ENCODE measurements at regions not wholly inside any gene's neighbourhood (a gene's known extent, or its start where the extent isn't known, plus 50 kb on each side); places are given as distances from the start of the nearest gene placed in this dataset.

DNA sequence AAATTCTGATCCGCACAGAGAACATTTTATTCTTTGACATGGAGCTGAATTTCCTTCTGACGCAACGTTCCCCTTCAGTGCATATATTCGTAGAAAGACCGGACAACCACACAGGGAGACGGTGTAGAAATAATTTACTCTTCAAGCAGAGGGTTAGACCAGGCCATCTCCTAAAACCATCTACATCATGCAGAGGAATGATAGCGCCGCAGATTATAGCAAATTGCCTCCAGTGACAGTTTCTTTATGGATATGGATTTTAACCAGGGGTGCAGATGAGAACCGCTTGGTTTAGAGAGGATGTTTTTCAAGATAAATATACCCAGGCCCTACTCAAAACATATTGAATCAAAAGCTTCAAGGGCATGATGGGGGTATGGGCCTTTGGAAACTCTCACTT lies 759.3 kb upstream of the AUTS2 start:
- Histone ChIP-seq H3K4me1 (replicated peaks in 1 of 4; ENCODE audit: control insufficient read depth in 3 of 4, insufficient read depth in 4 of 4, low read length in 3 of 4) (no peaks in the 10 kb centered on the region), H3K56ac (replicated peaks; ENCODE audit: insufficient read length, low read depth, low read length) (no peak overlapping the region), H4K91ac (replicated peaks; ENCODE audit: insufficient read length, low read length) (no peak overlapping the region), H2BK15ac (ENCODE audit: low read length) (no peak overlapping the region), H3K36me3 (ENCODE audit: control insufficient read depth in 2 of 4, insufficient read depth in 4 of 4, low read length in 3 of 4) (no peaks in the 10 kb centered on the region), H2BK5ac (ENCODE audit: low read depth, low read length) (no peak overlapping the region), H4K8ac (ENCODE audit: extremely low read depth, insufficient read depth, low read length) (no peak overlapping the region), H3K23me2 (ENCODE audit: low read depth, low read length) (no peaks in the 10 kb centered on the region), H2BK12ac (ENCODE audit: low read depth, low read length) (no peak overlapping the region), H2AK5ac (ENCODE audit: low read depth, low read length) (no peak overlapping the region), H2AFZ (ENCODE audit: low read length) (no peak overlapping the region), H3K79me1 (ENCODE audit: low read depth, low read length) (no peaks in the 10 kb centered on the region), H3K4me3 (ENCODE audit: extremely low read depth in 1 of 4, insufficient read depth in 2 of 4, low read depth in 3 of 4, low read length in 4 of 4) (no peak overlapping the region), H2BK120ac (replicated peaks; ENCODE audit: low read depth, low read length) (no peak overlapping the region), H3K9ac (replicated peaks in 1 of 4; ENCODE audit: extremely low read depth in 1 of 4, low read depth in 3 of 4, low read length in 3 of 4) (no peak overlapping the region), H4K20me1 (replicated peaks in 1 of 2; ENCODE audit: control insufficient read depth in 1 of 2, insufficient read depth in 2 of 2, low read length in 2 of 2) (no peaks in the 10 kb centered on the region), H3K18ac (ENCODE audit: extremely low read depth, low read length) (no peak overlapping the region), H3K23ac (ENCODE audit: insufficient read length) (no peak overlapping the region), H3K14ac (ENCODE audit: insufficient read length) (no peak overlapping the region), H2BK20ac (ENCODE audit: low read length) (no peak overlapping the region), H3K4ac (replicated peaks; ENCODE audit: insufficient read length, low read depth, low read length) (no peak overlapping the region), H3K27me3 (replicated peaks in 1 of 4; ENCODE audit: control insufficient read depth in 3 of 4, extremely low read depth in 1 of 4, insufficient read depth in 3 of 4, low read length in 3 of 4) (no peaks in the 10 kb centered on the region), H3K4me2 (ENCODE audit: insufficient read depth in 1 of 2, low read depth in 2 of 2, low read length in 2 of 2) (no peak overlapping the region), H3K27ac (ENCODE audit: low read depth, low read length) (no peak overlapping the region), H3K79me2 (ENCODE audit: control insufficient read depth in 1 of 2, insufficient read depth in 2 of 2, low read length in 2 of 2) (no peaks in the 10 kb centered on the region), H3K9me3 (ENCODE audit: insufficient read depth in 2 of 2, low read depth in 1 of 2, low read length in 1 of 2) (no peaks in the 10 kb centered on the region), H4K5ac (ENCODE audit: insufficient read length, low read depth, low read length) (no peak overlapping the region)
- WGBS, 2 experiments (ENCODE audit: extremely low coverage in 1 of 2, insufficient coverage in 1 of 2, insufficient read length in 1 of 2, insufficient replicate concordance in 2 of 2, low coverage in 1 of 2, low lambda C conversion rate in 2 of 2, missing lambda C conversion rate in 1 of 2), result 94% methylated on average over 9 of the region's 9 CpGs; no CpG with 5 or more reads in 1 of the 2 experiments
- DNase-seq (ENCODE audit: low read depth in 1 of 2, low spot score in 2 of 2) (no peak), FAIRE-seq (no peak)
- CTCF ChIA-PET (ENCODE audit: partially characterized antibody), result no interaction called here
- TF ChIP-seq CEBPB (IDR thresholded peaks at IDR 0.05; ENCODE audit: low read depth, low read length), result no peak
- TF ChIP-seq KDM1A (IDR thresholded peaks at IDR 0.05; ENCODE audit: borderline replicate concordance, low read length), result no peak
- no peak for TF ChIP-seq EZH2 (IDR thresholded peaks at IDR 0.05; ENCODE audit: low read depth, low read length, severe bottlenecking)
- TF ChIP-seq RFX5 (IDR thresholded peaks at IDR 0.05; ENCODE audit: borderline replicate concordance, low read depth, low read length), result no peak
- TF ChIP-seq SRF (IDR thresholded peaks at IDR 0.05; ENCODE audit: low read depth, low read length), result no peak
- TF ChIP-seq BACH1 (IDR thresholded peaks at IDR 0.05; ENCODE audit: low read length), result no peak
- TF ChIP-seq, protein P1, sequence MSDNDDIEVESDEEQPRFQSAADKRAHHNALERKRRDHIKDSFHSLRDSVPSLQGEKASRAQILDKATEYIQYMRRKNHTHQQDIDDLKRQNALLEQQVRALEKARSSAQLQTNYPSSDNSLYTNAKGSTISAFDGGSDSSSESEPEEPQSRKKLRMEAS (IDR thresholded peaks at IDR 0.05), result no peak
- TF ChIP-seq TAF7 (optimal IDR thresholded peaks at IDR 0.05; ENCODE audit: borderline replicate concordance, low read depth, low read length), result no peak
- no peak for TF ChIP-seq CREB1 (IDR thresholded peaks at IDR 0.05)
- TF ChIP-seq NANOG (IDR thresholded peaks at IDR 0.05; ENCODE audit: insufficient read depth, low read depth, low read length, poor library complexity, severe bottlenecking), result no peak
- POLR2A ChIA-PET (ENCODE audit: partially characterized antibody), result no interaction called here

Measured in H1 (cell line).